ENCODE measurements at regions not wholly inside any gene's neighbourhood (a gene's known extent, or its start where the extent isn't known, plus 50 kb on each side); places are given as distances from the start of the nearest gene placed in this dataset.

DNA sequence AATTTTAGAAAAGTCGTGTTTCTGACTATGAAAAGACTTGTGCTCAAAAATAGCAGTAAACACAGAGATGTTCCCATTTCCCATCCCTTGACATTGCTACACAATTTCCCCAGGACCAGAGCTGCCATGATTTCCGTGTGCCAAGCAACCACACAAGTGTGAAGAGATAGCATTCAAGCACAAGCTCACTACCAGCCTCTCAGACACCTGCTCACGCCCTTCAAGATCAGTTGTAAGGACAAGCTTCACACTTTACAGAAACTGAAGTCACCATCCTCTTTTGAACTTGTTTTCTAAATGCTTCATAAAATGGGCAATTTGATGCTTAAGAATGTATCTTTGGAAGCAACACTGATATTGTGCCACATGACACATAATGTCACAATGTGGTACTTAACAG lies 333.1 kb downstream of the CAAP1 start:
- Histone ChIP-seq H3K4me1 (ENCODE audit: insufficient read depth, low read length) (no peaks in the 10 kb centered on the region), H3K27ac (ENCODE audit: low read depth, low read length) (no peak overlapping the region)

DNA sequence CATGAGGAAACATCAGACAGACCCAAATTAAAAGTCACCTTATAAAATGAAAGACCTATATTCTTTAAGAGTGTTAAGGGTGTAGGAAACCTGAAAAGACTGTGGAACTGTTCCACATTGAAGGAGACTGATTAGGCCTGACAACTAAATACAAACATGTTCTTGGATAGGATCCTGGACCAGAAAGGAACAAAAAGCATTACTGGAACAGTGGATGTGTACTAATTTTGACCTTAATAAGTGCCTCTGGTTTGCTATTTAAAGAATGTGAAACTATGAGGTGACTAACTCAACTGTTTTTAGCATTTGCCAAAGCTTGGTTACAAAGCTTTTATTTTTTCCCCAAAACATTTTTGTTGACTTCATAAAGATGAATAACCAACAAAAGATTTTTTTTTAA lies 340.6 kb downstream of the CAAP1 start:
- Histone ChIP-seq H3K4me1 (ENCODE audit: insufficient read depth, low read length) (no peaks in the 10 kb centered on the region), H3K9me3 (ENCODE audit: low read length) (no peaks in the 10 kb centered on the region), H3K9ac (ENCODE audit: low read length) (no peak overlapping the region), H3K27ac (ENCODE audit: low read depth, low read length) (no peak overlapping the region), H3K36me3 (ENCODE audit: insufficient read depth, low read length) (no peaks in the 10 kb centered on the region), H3K4me3 (ENCODE audit: low read depth in 1 of 2, low read length in 2 of 2) (no peak overlapping the region), H3K27me3 (ENCODE audit: control insufficient read depth in 1 of 2, insufficient read depth in 2 of 2, low read length in 2 of 2) (no peaks in the 10 kb centered on the region)

More for the DNA sequence above, 333.1 kb downstream of the CAAP1 start:
- no peaks in the 10 kb centered on the region for H3K9me3 ChIP-seq (ENCODE audit: low read length)
- no peak overlapping the region for H3K4me3 ChIP-seq (ENCODE audit: low read depth in 1 of 2, low read length in 2 of 2)
- no peaks in the 10 kb centered on the region for H3K27me3 ChIP-seq (ENCODE audit: control insufficient read depth in 1 of 2, insufficient read depth in 2 of 2, low read length in 2 of 2)
- no peaks in the 10 kb centered on the region for H3K36me3 ChIP-seq (ENCODE audit: insufficient read depth, low read length)
- H3K9ac ChIP-seq (ENCODE audit: low read length) = no peak overlapping the region

DNA sequence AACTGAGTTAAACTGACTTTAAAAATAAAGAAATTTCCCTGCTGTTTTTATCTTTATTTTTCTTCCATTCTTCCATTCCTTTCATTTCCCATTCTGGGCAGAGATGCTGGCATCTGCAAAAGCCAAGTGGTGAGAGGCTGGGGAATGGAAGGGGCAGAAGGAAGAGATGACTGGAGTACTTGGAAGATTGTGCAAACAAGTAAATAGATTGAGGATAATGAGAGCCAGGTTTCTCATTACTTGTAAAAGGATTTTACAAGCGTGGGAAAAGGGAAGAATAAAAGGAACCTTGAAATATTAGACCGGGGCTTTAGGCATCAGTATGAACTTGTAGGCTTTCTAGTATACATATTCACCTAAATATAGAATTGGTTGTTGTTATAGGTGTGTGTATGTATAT lies 341.2 kb downstream of the CAAP1 start:
- no peak overlapping the region for H3K27ac ChIP-seq (ENCODE audit: low read depth, low read length)
- no peak overlapping the region for H3K4me3 ChIP-seq (ENCODE audit: low read depth in 1 of 2, low read length in 2 of 2)
- H3K9me3 ChIP-seq (ENCODE audit: low read length) = no peaks in the 10 kb centered on the region
- no peak overlapping the region for H3K9ac ChIP-seq (ENCODE audit: low read length)
- H3K36me3 ChIP-seq (ENCODE audit: insufficient read depth, low read length) = no peaks in the 10 kb centered on the region
- H3K27me3 ChIP-seq (ENCODE audit: control insufficient read depth in 1 of 2, insufficient read depth in 2 of 2, low read length in 2 of 2) = no peaks in the 10 kb centered on the region
- no peaks in the 10 kb centered on the region for H3K4me1 ChIP-seq (ENCODE audit: insufficient read depth, low read length)

DNA sequence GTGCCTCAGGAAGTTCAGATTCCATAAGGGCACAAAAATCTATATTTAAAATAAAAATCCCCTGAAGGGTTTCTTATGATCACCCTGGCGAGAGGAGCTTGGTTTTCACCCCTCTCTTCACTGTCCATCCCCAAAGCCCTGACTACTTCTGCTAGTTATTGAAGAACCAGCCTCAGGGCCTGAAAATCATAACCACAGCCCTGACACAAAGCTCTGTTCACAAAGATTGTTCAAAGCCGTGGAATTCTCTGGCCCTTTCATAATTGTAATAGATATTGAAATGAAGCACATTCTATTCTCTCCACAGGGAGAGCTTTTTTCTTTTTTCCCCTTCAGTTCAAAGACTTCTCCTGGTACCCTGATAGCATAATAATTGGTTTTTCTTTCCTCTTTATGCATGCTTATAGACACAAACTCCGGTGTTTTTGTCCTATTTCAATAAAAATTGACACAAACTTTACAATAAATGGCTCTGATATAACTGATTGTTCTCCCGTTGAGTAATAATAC lies 343.8 kb downstream of the CAAP1 start:
- H3K4me3 ChIP-seq (ENCODE audit: low read depth in 1 of 2, low read length in 2 of 2) = no peak overlapping the region
- no peaks in the 10 kb centered on the region for H3K9me3 ChIP-seq (ENCODE audit: low read length)
- H3K27ac ChIP-seq (ENCODE audit: low read depth, low read length) = no peak overlapping the region

DNA sequence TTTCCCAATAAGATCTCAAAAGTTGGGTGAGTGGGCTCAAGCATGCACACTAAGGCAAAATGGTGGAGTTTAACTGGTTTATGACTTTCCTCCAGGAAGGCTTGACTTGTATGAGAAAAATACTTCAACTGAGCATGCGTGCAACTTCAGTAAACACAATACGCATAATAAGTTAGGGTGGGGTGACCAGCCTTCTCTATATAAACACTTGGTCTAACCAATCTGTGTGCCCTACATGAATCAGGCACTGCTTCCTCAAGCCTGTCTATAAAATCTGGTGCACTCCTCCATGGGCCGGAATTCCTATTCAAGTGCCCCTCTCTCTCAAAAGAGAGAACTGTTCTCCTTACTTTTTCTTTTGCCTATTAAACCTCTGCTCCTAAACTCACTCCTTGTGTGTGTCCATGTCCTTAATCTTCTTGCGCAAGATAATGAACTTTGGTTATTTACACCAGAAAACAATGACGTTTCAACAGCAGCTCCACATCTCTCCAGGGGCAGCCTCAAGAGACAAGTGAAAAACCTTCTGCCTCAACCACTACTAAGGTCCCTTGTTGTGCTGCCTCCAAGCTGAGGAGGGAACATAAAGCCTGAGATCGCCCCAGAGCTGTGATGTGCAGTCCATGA lies 352.6 kb downstream of the CAAP1 start:
- Histone ChIP-seq H3K27ac (ENCODE audit: low read depth, low read length) (no peak overlapping the region), H3K9ac (ENCODE audit: low read length) (no peak overlapping the region), H3K27me3 (ENCODE audit: control insufficient read depth in 1 of 2, insufficient read depth in 2 of 2, low read length in 2 of 2) (no peaks in the 10 kb centered on the region), H3K9me3 (ENCODE audit: low read length) (no peaks in the 10 kb centered on the region), H3K4me3 (ENCODE audit: low read depth in 1 of 2, low read length in 2 of 2) (no peak overlapping the region), H3K36me3 (ENCODE audit: insufficient read depth, low read length) (no peaks in the 10 kb centered on the region), H3K4me1 (ENCODE audit: insufficient read depth, low read length) (no peaks in the 10 kb centered on the region)

More for the DNA sequence above, 343.8 kb downstream of the CAAP1 start:
- Histone ChIP-seq H3K4me1 (ENCODE audit: insufficient read depth, low read length) (no peaks in the 10 kb centered on the region), H3K27me3 (ENCODE audit: control insufficient read depth in 1 of 2, insufficient read depth in 2 of 2, low read length in 2 of 2) (no peaks in the 10 kb centered on the region), H3K9ac (ENCODE audit: low read length) (no peak overlapping the region), H3K36me3 (ENCODE audit: insufficient read depth, low read length) (no peaks in the 10 kb centered on the region)

DNA sequence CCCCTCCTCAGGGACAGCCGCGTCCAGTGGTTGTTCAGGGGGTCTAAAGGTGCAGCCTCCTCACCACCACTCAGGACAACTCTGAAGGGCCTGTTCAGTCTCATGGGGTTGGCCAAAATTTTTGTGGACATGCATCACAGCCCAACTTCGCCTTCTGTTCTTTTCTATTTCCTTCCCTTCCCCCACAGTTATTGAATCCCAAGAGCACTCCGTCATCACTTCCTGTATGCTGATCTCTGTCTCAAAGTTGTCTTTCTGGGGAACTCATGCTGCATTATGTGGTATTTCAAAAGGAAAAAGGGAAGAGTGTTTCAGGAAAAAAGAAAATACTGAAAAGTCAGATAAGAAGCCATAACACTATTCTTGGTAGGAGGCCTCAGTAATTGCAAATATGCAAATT lies 355.4 kb downstream of the CAAP1 start:
- Histone ChIP-seq H3K27ac (ENCODE audit: low read depth, low read length) (no peak overlapping the region), H3K36me3 (ENCODE audit: insufficient read depth, low read length) (no peaks in the 10 kb centered on the region), H3K9ac (ENCODE audit: low read length) (no peak overlapping the region), H3K4me3 (ENCODE audit: low read depth in 1 of 2, low read length in 2 of 2) (no peak overlapping the region), H3K4me1 (ENCODE audit: insufficient read depth, low read length) (no peaks in the 10 kb centered on the region), H3K27me3 (ENCODE audit: control insufficient read depth in 1 of 2, insufficient read depth in 2 of 2, low read length in 2 of 2) (no peaks in the 10 kb centered on the region), H3K9me3 (ENCODE audit: low read length) (no peaks in the 10 kb centered on the region)

DNA sequence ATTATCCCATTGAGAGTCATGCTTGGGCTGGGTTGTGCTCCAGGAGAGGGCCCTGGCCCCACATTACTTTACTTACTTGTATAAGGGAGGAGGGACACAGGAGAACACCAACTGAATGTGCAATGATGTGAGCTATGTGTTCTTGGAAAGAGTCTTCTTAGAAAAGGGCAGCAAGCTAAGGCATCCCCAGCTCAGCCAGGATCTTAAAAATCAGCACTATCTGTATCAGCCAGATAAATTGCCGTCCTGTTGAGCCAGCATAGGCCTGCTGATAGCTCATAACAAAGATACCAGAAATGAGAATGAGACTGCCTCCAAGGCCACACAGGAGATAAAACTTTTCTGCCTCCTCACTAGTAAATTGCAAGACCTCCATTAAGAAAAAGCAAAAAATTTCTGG lies 357.5 kb downstream of the CAAP1 start:
- H3K36me3 ChIP-seq (ENCODE audit: insufficient read depth, low read length) = no peaks in the 10 kb centered on the region
- H3K9me3 ChIP-seq (ENCODE audit: low read length) = no peaks in the 10 kb centered on the region
- no peak overlapping the region for H3K9ac ChIP-seq (ENCODE audit: low read length)
- no peak overlapping the region for H3K27ac ChIP-seq (ENCODE audit: low read depth, low read length)
- H3K27me3 ChIP-seq (ENCODE audit: control insufficient read depth in 1 of 2, insufficient read depth in 2 of 2, low read length in 2 of 2) = no peaks in the 10 kb centered on the region
- H3K4me1 ChIP-seq (ENCODE audit: insufficient read depth, low read length) = no peaks in the 10 kb centered on the region
- H3K4me3 ChIP-seq (ENCODE audit: low read depth in 1 of 2, low read length in 2 of 2) = no peak overlapping the region

DNA sequence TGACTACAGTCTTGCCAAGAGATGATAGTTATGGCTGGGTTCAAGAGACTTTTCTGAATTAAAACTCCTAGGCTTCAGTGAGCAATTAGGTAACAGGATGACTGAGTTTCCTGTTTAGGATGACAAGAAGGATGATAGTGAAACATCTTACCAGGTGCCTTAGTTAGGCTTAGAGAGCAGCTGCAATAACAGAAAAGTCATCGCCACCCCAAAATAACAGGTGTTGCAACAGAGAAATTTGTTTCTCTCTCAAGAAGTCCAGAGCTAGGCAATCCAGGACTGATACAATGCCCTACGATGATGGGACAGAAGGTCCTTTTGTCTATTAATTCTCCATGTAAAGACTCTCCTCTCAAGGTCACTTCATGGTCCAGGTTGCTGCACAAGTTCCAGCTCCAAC lies 361.8 kb downstream of the CAAP1 start:
- no peaks in the 10 kb centered on the region for H3K36me3 ChIP-seq (ENCODE audit: insufficient read depth, low read length)
- H3K4me3 ChIP-seq (ENCODE audit: low read depth in 1 of 2, low read length in 2 of 2) = no peak overlapping the region
- H3K4me1 ChIP-seq (ENCODE audit: insufficient read depth, low read length) = no peaks in the 10 kb centered on the region
- no peak overlapping the region for H3K27ac ChIP-seq (ENCODE audit: low read depth, low read length)
- H3K9ac ChIP-seq (ENCODE audit: low read length) = no peak overlapping the region
- H3K9me3 ChIP-seq (ENCODE audit: low read length) = no peaks in the 10 kb centered on the region
- H3K27me3 ChIP-seq (ENCODE audit: control insufficient read depth in 1 of 2, insufficient read depth in 2 of 2, low read length in 2 of 2) = no peaks in the 10 kb centered on the region

DNA sequence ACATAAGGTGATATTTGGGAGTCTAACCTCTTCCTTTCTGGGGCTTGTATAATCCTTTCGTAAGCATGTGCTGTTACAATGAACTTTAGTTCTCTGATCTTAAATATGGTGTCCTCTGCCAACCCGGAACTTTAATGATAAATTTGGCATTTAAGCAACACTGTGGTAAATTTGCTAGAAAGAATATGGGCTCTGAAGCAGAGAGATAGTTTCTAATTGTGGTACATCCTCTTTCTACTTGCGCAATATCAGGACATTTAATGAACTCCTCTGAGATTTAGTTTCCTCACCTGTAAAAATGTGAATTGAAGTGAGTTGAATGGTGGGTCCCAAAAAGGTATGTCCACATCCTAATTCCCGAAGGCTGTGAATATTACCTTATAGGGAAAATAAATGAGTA lies 364.7 kb downstream of the CAAP1 start:
- H3K4me3 ChIP-seq (ENCODE audit: low read depth in 1 of 2, low read length in 2 of 2) = no peak overlapping the region
- H3K27ac ChIP-seq (ENCODE audit: low read depth, low read length) = no peak overlapping the region
- H3K9ac ChIP-seq (ENCODE audit: low read length) = no peak overlapping the region
- no peaks in the 10 kb centered on the region for H3K36me3 ChIP-seq (ENCODE audit: insufficient read depth, low read length)
- no peaks in the 10 kb centered on the region for H3K27me3 ChIP-seq (ENCODE audit: control insufficient read depth in 1 of 2, insufficient read depth in 2 of 2, low read length in 2 of 2)
- peaks cover 22% of the 10 kb centered on the region for H3K4me1 ChIP-seq (ENCODE audit: insufficient read depth, low read length)
- H3K9me3 ChIP-seq (ENCODE audit: low read length) = no peaks in the 10 kb centered on the region

DNA sequence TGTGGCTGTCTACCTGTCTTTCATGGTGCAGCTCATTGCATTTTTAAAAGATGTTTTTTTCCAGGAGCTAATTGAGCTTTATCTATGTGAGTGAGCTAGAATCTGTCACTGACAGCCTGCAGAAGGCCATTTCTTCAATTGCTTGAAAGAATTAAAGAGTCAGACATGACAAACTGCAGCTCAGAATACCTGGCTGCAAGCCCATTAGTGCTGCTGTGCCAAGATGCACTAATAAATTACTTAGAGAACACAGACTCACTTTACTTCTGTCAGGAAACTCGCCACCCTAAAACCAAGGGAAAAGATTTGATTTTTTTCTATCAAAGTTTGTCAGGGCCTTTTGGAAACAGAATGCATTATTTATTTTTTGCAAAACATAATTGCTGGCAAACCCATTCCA lies 368.3 kb downstream of the CAAP1 start:
- no peak overlapping the region for H3K9ac ChIP-seq (ENCODE audit: low read length)
- H3K4me3 ChIP-seq (ENCODE audit: low read depth in 1 of 2, low read length in 2 of 2) = no peak overlapping the region
- no peaks in the 10 kb centered on the region for H3K36me3 ChIP-seq (ENCODE audit: insufficient read depth, low read length)
- no peak overlapping the region for H3K27ac ChIP-seq (ENCODE audit: low read depth, low read length)
- no peaks in the 10 kb centered on the region for H3K9me3 ChIP-seq (ENCODE audit: low read length)
- no peaks in the 10 kb centered on the region for H3K27me3 ChIP-seq (ENCODE audit: control insufficient read depth in 1 of 2, insufficient read depth in 2 of 2, low read length in 2 of 2)
- peaks cover 25% of the 10 kb centered on the region for H3K4me1 ChIP-seq (ENCODE audit: insufficient read depth, low read length)

DNA sequence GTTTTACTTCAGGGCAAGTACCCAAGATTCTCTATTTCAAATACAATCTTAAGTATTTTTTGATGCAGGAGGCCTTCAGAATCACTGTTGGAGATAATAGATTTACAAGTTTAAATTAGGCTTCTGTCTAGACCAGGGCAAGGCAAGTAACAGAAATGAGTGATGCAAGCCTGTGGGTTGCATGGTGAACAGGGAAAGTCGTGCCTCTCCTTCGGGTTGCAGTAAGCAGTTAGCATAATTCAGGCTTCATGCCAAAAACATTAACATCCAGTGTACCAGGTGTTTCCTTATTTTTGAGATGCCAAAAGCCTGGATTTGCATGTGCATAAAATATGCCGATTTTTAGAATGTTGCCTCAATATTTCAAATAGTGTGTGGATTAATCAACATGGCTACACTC lies 369.0 kb downstream of the CAAP1 start:
- H3K4me3 ChIP-seq (ENCODE audit: low read depth in 1 of 2, low read length in 2 of 2) = no peak overlapping the region
- H3K9ac ChIP-seq (ENCODE audit: low read length) = no peak overlapping the region
- H3K27me3 ChIP-seq (ENCODE audit: control insufficient read depth in 1 of 2, insufficient read depth in 2 of 2, low read length in 2 of 2) = no peaks in the 10 kb centered on the region
- no peaks in the 10 kb centered on the region for H3K9me3 ChIP-seq (ENCODE audit: low read length)
- no peak overlapping the region for H3K27ac ChIP-seq (ENCODE audit: low read depth, low read length)
- H3K36me3 ChIP-seq (ENCODE audit: insufficient read depth, low read length) = no peaks in the 10 kb centered on the region
- peaks cover 25% of the 10 kb centered on the region for H3K4me1 ChIP-seq (ENCODE audit: insufficient read depth, low read length)

DNA sequence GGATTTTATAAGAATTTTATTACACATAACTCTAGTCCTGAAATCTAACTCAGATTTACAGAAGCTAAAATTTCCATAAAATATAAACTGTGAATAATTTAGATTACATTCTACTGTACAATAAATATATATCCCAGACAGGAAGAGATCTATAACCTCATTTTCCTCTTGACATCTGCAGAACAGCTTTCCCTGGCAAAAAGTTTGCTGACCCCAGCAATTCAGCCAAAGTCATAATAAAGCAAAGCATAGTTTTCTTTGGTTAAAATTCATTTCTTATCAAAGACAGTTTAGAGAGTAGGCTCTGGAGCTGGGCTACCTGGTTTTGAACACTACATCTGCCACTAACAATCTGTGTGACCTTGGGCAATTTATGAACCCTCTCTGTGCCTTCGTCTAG lies 372.5 kb downstream of the CAAP1 start:
- no peaks in the 10 kb centered on the region for H3K27me3 ChIP-seq (ENCODE audit: control insufficient read depth in 1 of 2, insufficient read depth in 2 of 2, low read length in 2 of 2)
- no peak overlapping the region for H3K9ac ChIP-seq (ENCODE audit: low read length)
- H3K36me3 ChIP-seq (ENCODE audit: insufficient read depth, low read length) = no peaks in the 10 kb centered on the region
- no peak overlapping the region for H3K27ac ChIP-seq (ENCODE audit: low read depth, low read length)
- peaks cover 24% of the 10 kb centered on the region for H3K4me1 ChIP-seq (ENCODE audit: insufficient read depth, low read length)
- H3K4me3 ChIP-seq (ENCODE audit: low read depth in 1 of 2, low read length in 2 of 2) = no peak overlapping the region
- H3K9me3 ChIP-seq (ENCODE audit: low read length) = no peaks in the 10 kb centered on the region
